ENCODE measurements at regions not wholly inside any gene's neighbourhood (a gene's known extent, or its start where the extent isn't known, plus 50 kb on each side); places are given as distances from the start of the nearest gene placed in this dataset.
A peak's percentile ranks its signal among the peaks of the same experiment; 100 is the strongest.

DNA sequence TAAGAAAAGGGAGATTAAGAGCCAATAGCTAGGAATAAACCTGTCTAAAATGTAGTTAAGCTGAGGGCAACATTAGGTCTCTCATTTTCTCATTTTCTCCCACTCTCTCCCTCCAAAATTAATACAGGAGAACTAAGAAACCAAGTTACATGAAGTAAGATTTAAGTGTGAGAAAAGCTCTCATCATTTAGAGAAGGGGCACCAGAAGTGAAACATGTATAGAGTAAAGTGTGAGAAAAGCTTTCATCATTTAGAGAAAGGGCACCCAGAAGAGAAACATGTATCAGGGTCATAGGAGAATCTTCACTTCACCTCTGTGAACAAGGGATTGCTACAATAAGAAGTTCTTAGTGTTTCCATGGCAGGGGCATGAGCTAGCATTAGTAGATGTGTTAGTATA is 132.4 kb upstream of the CNTN1 start:
- DNase-seq, result no peak

DNA sequence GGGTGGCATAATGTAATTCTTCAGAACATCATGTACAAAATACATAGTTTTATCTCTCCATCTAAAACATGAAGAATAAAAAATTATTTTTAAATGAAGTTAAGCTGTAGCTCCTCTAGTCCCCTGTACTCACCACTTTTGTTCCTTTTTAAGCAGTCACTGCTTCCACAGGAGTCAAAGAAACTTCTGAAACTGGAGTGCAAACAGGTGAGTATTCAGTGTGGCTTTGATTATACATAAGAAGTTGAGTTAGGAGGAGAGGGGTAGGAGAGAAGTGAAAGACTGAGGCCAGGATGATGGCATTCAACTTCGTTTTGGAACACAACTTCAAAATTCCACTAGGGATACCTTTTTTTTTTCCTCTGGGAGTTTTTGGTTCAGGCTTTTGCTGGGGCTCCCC is 131.4 kb upstream of the CNTN1 start:
- no peak for DNase-seq

DNA sequence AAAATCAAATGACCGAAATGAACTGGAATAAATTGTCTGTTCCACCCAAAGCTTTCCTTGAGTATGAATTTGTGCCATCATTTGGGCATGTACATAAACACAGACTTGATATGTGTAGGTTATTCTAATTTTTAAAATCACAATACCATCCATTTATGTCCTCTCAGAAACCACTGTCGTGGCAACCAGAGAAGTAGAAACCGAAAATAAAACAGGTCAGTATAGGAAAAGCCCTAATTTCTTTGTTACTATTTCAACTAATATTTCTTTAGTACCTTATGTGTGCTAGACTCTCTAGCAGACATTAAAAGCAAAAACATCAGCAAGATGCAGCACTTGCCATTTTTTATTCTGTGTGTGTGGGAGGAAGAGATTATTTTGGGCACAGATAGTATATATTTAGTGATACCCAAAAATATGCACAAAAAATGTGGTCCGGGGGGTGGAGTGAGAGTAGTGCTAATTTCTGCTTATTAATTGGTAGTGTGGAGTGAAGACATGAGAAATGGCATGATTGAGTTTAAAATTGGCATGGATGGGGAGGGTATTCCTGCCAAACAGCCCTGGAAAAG is 130.8 kb upstream of the CNTN1 start:
- DNase-seq, result peak in 1 of 2 experiments; percentile 26

DNA sequence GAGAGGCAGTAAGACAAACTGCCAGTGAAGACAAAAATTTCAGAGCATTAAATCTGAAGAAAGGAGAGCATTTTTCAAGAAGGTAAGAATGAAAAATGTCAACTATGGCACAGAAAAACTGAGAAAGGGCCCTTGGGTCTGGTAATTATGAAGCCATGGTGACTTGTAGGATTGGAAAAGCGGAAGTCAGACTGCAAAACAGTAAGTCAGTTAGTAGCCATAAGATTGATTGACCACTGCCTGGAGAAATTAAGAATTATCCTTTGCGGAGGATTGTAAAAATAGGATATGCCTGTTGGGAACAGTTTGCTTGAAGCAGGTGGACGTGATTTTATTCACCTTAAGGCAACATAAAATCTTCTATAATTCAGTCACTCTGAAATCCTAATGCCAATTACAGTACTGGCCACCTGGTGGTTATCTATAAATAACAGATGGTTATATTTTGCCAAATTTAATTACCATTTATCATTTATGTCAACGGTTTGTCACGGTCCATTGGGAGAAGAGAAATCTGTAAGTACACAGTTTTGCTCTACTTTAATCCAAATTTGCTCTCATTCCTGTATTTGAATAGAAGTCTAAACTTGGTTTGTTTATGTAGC is 127.1 kb upstream of the CNTN1 start:
- DNase-seq, result peak; percentile 38 to 71

DNA sequence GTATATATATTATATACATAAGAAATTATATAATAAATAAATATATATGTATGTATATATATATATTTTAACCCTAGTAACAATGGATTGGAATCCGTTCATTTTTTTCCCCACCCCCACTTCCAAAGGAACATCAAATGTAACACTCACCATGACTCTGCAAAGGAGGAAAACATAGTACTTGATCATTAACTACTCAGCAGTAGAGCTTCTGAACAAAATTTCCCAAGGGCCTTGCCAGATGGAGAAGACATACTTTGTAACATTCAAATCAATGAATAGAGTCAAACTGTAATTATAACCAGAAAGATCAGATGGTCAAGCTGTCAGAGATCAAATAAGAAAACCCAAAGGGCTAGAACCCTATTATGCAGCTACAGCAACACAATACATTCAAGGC is 126.0 kb upstream of the CNTN1 start:
- DNase-seq, result peak in 1 of 2 experiments; percentile 54

DNA sequence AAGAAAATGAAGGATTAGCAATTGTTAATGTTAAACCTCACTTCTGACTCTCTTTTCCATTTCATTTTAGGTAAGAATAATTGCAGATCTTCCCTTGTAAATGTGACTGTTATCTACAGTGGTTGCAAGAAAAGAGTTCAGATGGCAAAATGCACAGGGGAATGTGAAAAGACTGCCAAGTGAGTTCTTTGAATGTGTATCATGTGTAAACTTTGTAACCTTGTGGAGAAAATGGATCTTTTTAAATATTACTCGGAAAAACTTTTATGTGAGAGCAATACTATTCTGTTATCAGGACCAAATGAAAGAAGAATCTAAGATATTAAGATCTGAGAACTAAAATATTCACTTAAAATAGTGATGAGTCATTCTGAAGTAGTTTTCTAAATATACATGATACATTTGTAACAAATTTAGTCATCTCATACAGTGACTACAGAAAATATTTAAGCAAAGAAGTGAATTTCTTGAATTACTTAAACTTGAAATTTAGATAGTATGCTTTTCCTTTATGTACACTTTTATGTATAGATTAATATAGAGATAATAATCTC is 122.5 kb upstream of the CNTN1 start:
- no peak for DNase-seq

DNA sequence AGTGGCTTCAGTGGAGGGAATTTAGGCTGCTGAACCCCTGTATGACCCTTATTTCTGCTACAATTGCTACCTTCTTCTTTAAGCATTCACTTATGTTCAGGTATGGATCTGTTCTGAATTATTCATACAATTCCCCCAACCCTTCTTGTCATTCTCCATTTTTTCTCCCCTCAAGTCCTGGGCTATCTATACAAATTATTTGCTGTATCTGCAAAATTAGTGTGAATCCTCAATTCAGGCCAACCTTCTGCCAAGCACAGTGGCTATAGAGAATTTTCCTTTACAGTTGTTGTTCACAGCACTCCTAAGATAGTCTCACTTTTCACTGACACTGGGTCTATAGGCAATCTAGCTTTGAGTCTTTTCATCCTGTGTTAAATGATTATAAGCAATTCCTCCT is 119.2 kb upstream of the CNTN1 start:
- no peak for DNase-seq

DNA sequence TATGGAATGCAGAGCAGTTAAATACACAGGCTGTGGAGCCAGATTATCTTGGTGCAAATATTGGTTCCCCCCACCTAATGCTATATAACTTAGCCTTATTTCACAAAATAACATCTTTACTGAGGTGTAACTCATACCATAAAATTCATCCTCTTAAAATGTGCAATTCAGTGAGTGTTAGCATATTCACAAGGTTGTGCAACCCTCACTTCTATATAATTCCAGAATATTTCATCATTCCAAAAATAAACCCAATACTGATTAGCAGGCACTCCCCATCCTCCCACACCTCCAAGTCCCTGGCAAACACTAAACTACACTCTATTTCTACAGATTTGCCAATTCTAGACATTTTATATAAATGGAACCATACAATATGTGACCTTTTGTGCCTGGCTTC is 116.3 kb upstream of the CNTN1 start:
- DNase-seq, result no peak

DNA sequence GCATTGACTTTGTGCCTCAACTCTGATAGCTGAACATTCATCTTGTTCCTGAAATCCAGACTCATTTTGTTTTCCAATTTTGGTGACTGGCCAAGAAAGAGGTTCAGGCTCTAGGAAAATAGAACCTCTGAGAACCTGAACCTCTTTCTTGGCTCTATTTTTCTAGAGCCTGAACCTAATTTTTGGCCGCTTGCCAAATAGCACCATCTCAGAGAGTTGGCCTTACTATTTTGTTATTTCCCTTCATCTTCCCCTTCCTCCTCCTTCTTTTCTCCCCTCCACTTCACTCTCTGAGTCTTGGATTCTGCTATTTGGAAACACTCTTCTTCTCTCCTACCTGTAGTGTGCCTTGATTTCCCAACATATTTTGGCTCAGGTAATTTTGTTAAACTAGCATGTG is 114.4 kb upstream of the CNTN1 start:
- peak in 1 of 2 experiments; percentile 12 for DNase-seq

DNA sequence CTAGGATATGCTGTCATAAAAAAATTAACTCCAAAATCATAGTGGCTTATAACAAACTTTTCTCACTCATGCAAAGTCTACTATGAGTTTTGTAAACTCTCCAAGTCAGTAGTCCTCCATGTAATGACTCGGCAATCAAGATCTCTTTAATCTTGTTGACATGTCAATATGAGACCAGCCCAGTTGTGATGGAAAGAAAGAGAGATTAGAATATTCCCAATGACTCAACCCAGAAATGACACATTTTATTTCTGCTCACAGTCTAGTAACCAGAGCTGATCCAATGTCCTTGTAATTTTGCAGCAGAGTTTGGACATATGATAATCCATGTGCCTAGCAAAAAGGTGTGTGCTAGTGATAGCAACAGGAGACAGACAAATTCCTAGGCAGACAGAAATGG is 112.6 kb upstream of the CNTN1 start:
- no peak for DNase-seq

DNA sequence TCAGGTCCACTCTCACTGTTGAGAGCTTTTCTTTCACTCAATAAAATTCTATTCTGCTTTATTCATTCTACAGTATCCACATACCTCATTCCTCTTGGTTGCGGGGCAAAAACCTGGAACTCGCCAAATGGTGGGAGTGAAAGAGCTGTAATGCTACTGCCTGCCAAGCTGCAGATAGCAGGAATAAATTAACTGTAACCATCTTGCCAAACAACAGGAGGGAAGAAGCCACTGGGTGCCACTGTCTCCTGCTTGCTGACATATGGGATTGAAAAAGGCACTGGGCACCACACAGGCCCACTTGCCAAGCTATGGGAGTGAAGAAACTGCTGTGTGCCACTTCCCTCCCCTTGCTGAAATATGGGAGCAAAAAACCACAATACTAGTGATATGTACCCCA is 111.9 kb upstream of the CNTN1 start:
- DNase-seq, result peak in 1 of 2 experiments; percentile 28

DNA sequence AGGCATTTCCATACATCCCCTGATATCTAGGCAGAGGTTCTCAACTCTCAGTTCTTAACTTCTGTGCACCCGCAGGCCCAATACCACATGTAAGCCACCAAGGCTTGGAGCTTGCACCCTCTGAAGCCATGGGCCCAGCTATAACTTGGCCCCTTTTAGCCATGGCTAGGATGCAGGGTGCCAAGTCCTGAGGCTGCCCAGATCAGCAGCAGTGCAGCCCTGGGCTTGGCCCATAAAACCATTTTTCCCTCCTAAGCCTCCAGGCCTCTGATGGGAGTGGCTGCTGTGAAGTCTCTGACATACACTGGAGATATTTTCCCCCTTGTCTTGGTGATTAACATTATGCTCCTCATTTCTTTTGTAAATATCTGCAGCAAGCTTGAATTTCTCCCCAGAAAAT is 110.3 kb upstream of the CNTN1 start:
- no peak for DNase-seq

DNA sequence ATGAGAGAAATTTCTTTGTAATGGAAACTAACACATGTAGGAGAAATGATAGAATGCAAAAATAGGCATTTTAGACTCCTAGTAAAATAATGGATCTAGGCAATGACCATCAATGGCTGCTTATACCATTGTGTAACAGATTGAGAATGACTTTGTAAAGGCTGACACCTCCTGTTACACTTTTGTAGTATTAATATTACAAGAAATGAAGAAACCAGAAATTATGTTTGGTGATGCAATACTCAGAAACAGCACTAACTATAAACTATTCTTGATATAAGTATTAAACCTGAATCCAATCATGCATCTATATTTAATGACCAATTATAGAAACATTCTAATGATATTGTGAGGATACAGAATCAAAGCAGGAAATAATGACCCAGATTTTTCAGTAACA is 108.5 kb upstream of the CNTN1 start:
- no peak for DNase-seq

DNA sequence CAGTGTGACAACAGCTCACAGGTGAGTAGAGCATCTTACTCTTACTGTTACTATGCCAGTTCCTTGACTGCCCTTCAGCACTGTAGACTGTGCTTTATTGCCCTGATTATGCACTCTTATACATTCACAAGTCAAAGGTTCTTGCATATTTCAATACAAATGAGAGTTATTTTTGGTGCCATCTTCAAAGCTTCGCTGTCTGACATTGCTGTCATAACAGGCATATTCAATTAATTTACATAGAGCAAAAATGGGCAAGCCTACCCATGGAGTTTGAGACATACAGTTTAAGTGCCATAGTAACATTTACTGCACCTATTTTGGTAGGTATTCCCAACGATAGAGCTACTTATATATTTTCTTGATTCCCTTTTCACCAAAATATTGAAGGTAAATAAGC is 107.5 kb upstream of the CNTN1 start:
- DNase-seq, result no peak

DNA sequence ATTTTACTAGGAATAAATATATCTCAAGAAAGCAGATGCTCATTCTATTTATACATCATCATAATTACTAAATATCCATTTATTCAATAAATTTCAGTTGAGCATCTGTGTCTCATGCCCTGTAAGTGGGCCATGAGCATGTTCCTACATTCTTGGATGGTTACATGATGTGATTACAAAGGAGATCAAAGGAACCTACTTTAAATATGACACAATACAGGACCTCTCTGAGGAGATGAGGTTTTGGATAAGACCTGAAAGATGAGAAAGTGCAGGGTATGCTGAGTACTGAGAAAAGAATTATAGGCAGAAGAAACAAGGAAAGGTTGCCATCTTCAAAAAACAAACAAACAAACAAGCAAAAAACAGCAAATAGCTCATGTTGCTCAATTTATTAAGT is 105.4 kb upstream of the CNTN1 start:
- DNase-seq, result no peak

DNA sequence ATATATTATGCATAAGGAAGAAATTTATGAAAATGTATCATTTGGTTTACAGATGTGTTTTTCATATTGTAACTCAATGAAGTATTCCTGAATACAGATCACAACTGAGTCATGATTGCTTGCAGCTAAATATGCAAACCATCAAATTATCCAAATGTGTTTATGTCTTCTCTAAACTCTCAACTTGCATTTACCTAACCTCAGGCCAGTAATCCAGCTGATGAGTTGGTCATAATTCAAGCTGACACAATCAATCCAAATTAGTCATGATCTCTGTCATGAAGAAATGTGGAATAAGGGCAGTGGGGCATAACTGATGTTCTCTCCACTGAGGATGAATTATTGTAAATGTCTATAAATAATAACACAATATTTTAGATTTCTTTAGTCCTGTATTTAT is 104.8 kb upstream of the CNTN1 start:
- DNase-seq, result no peak

DNA sequence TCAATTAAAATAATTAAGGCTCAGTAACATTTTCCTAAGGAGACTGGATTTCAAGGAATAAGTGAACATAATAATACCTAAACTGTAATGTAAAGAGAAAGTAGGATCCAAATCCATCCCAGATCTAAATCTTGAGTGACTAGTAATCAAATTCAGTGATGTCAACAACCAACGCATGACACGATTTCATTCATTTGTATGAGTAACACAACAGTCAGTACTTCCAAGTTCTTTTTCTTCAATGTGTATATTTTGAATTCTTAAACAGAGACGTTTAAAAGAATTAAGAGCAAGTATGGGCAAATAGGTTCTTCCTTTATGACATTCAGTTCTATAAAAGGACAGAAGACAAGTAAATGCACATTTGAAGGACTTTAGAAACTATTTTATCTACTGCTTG is 104.3 kb upstream of the CNTN1 start:
- DNase-seq, result no peak

DNA sequence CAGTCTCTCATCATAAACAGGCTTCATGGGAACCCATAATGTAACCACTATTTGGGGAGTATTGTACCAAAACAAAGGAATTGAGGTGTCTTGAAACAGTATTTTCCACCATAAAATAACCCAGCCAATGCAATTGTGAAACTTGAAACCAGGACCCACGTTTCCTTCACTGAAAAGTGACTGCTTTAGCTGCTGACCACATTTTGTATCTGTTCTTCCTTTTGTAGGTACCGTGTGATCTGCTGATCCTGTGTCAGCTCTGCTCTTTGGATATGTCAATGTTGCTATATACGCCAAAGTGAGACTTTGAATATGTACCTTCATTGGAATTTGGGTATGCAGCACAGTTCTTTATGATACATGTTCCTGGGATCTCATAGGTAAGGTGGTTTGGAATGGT is 95.1 kb upstream of the CNTN1 start:
- DNase-seq, result no peak

DNA sequence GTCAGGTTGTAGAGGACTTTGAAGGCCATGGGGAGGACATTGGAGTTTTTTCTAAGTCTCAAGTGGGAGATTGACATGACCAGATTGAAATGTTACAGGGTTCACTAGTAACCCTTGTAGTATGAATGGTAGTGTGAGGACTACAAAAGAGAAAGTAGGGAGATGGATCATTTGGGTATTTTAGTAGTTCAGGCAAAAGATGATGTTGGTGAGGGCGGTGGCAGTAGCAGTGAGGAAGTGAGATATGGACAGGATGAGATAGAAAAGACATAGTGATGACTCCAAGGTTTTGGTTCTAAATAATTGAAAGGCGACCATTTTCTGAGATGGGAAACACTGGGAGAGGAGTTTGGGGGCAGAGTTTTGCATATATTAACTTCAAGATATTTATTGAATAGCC is 94.2 kb upstream of the CNTN1 start:
- DNase-seq, result no peak

DNA sequence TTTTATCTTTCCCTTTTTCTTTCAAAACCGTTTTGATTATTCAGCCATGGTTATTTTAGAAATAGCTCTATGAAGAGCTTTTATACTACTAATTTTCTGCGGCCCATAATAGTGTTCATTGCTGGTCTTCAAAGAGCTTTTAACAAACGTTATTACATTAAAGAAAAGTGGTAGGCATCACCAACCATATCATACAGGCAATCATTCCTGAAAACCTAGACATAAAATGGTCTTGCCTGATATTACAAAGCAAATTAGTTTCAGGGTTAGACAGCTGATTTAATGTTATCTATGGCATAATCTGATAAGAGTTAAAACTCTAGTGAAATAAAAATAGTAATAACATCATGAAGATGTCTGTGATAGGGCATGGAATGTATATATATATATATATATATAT is 89.7 kb upstream of the CNTN1 start:
- DNase-seq, result no peak

DNA sequence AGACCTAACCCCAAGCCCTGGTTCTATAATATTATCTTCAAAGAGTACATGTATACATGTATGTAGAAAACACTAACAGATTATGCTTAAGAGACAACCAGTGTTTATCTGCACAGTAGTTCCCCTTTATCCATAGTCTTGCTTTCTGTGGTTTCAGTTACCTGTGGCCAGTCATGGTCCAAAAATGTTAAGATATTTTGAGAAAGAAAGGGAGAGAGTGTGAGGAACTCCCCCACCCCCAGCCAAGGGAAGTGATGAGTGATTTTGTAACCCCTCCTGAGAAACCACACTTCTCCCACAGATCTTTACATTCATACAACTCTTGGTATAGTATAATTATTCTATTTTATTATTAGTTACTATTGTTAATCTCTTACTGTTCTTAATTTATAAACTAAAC is 77.3 kb upstream of the CNTN1 start:
- DNase-seq, result no peak

DNA sequence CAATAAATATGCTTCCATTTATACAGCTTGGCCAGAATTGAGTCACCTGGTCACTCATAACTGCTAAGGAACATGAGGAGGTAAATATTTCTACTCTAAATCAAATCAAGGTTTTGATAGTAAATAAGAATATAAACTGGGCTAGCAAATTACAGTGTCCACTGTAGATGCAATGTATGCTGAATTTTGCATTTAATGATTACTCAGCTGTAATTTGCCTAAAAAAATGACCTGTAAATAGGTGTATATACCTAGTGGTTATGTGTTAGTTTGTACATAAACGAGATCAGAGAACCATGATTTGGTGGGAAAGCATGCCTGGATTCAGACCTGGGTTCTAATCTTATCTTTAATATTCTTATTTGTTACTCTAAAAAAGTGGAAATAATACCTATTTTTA is 76.6 kb upstream of the CNTN1 start:
- no peak for DNase-seq

DNA sequence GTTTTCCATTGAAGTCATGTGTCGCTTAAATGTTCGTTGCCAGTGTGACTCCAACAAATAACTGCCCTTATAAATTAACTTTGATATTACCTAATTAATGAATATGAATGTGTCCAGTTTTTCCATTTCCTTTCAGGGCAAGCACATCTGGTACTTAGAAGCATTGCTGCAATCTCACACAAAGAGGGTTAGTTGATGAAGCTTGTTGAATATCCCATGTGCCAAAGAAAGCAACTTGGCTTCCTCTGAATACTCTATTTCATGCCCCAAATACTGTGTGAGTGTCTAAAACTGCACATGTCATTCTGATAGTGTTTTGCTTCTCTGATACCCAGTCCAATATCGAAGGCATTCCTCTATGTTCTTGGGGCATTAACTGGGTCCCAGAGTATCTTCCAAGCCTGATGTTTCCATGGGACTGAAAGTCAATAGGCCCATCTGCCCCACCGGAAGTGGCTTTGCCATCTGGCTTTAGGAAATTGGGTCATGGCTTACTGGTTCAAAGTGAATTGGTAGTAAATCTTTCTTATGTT is 75.8 kb upstream of the CNTN1 start:
- peak in 1 of 2 experiments; percentile 18 for DNase-seq

DNA sequence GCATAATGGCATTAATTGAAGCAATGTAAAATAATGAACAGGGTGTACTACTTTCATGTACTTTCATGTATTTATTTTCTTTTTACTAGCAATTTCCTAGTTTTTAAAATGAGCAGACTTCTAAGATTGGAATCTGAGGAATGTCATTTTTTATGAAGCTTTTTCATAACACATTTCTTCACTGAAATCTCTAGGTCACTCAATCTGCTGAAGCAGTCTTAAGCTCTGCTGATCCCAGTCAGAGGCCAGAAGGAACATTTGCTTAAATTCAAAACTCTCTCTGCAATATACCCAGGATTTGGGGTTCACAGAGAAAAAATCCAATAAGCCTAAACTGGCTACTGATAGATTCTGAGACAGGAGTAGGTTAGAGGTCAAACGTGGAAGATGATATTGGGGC is 73.6 kb upstream of the CNTN1 start:
- DNase-seq, result no peak

DNA sequence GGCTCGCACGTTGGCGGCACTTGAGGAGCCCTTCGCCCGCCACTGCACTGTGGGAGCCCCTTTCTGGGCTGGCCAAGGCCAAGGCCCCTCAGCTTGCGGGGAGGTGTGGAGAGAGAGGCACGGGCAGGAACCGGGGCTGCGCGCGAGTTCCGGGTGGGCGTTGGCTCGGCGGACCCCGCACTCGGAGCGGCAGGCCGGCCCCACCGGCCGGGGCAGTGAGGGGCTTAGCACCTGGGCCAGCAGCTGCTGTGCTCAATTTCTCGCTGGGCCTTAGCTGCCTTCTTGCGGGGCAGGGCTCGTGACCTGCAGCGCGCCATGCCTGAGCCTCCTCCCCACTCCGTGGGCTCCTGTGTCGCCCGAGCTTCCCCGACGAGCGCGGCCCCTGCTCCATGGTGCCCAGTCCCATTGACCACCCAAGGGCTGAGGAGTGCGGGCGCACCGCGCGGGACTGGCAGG is 71.6 kb upstream of the CNTN1 start:
- DNase-seq, result no peak
